ENCODE measurements at regions not wholly inside any gene's neighbourhood (a gene's known extent, or its start where the extent isn't known, plus 50 kb on each side); places are given as distances from the start of the nearest gene placed in this dataset.

GRCh38 chr7:148950806-148951205, 66.7 kb upstream of the EZH2 start:
- TF ChIP-seq CTCF (IDR thresholded peaks at IDR 0.05): no peak
- no peak for TF ChIP-seq POLR2A (IDR thresholded peaks at IDR 0.05)
